ENCODE measurements at regions not wholly inside any gene's neighbourhood (a gene's known extent, or its start where the extent isn't known, plus 50 kb on each side); places are given as distances from the start of the nearest gene placed in this dataset.
"Not testable (repeated sequence)": the region's sequence is repeated elsewhere in the genome, so short reads cannot be mapped to it uniquely, and the experiment has no call there.

GRCh38 chr7:13610372-13610771 lies 379.1 kb downstream of the ETV1 start:
- no peak for TF ChIP-seq CTCF (IDR thresholded peaks at IDR 0.05; ENCODE audit: low read depth, low read length)
- Histone ChIP-seq H3K4me3 (ENCODE audit: low read depth, low read length) (no peak overlapping the region), H3K36me3 (no peaks in the 10 kb centered on the region), H3K27me3 (no peaks in the 10 kb centered on the region), H3K9me3 (no peaks in the 10 kb centered on the region), H3K4me1 (no peaks in the 10 kb centered on the region)
- no peak for DNase-seq

GRCh38 chr7:13615679-13616078 lies 373.8 kb downstream of the ETV1 start:
- Histone ChIP-seq H3K4me1 (no peaks in the 10 kb centered on the region), H3K36me3 (no peaks in the 10 kb centered on the region), H3K27me3 (no peaks in the 10 kb centered on the region), H3K4me3 (ENCODE audit: low read depth, low read length) (no peak overlapping the region), H3K9me3 (no peaks in the 10 kb centered on the region)
- DNase-seq, result no peak
- TF ChIP-seq CTCF (IDR thresholded peaks at IDR 0.05; ENCODE audit: low read depth, low read length), result no peak

- no peak for DNase-seq
- H3K4me1 ChIP-seq, result no peaks in the 10 kb centered on the region
- H3K27me3 ChIP-seq, result no peaks in the 10 kb centered on the region
- H3K36me3 ChIP-seq, result no peaks in the 10 kb centered on the region
- TF ChIP-seq CTCF (IDR thresholded peaks at IDR 0.05; ENCODE audit: low read depth, low read length), result no peak
- no peaks in the 10 kb centered on the region for H3K9me3 ChIP-seq
- no peak overlapping the region for H3K4me3 ChIP-seq (ENCODE audit: low read depth, low read length)
These were observed 362.0 kb downstream of the ETV1 start for GRCh38 chr7:13627455-13627854.

GRCh38 chr7:13628239-13629001 lies 361.0 kb downstream of the ETV1 start:
- Histone ChIP-seq H3K4me3 (ENCODE audit: low read depth, low read length) (no peak overlapping the region), H3K9me3 (no peaks in the 10 kb centered on the region), H3K36me3 (no peaks in the 10 kb centered on the region), H3K27me3 (no peaks in the 10 kb centered on the region), H3K4me1 (no peaks in the 10 kb centered on the region)
- TF ChIP-seq CTCF (IDR thresholded peaks at IDR 0.05; ENCODE audit: low read depth, low read length), result no peak
- no peak for DNase-seq

- not testable (repeated sequence) for H3K36me3 ChIP-seq; H3K4me3 ChIP-seq (ENCODE audit: low read depth, low read length); H3K9me3 ChIP-seq; H3K4me1 ChIP-seq; DNase-seq; H3K27me3 ChIP-seq
These were observed 358.0 kb downstream of the ETV1 start for GRCh38 chr7:13631207-13632049.

GRCh38 chr7:13633857-13634256 lies 355.6 kb downstream of the ETV1 start:
- no peak for TF ChIP-seq CTCF (IDR thresholded peaks at IDR 0.05; ENCODE audit: low read depth, low read length)
- DNase-seq, result no peak
- H3K4me1 ChIP-seq, result no peaks in the 10 kb centered on the region
- no peaks in the 10 kb centered on the region for H3K36me3 ChIP-seq
- no peaks in the 10 kb centered on the region for H3K9me3 ChIP-seq
- no peak overlapping the region for H3K4me3 ChIP-seq (ENCODE audit: low read depth, low read length)
- H3K27me3 ChIP-seq, result no peaks in the 10 kb centered on the region
